GM21825 (cell line): ENCODE measurements at regions not wholly inside any gene's neighbourhood (a gene's known extent, or its start where the extent isn't known, plus 50 kb on each side); places are given as distances from the start of the nearest gene placed in this dataset.
"Not testable (repeated sequence)": the region's sequence is repeated elsewhere in the genome, so short reads cannot be mapped to it uniquely, and the experiment has no call there.

Experiments used
- ATAC-seq: cut with Tn5 transposase; IDR thresholded peaks from one replicate; pipeline ENCODE4 v1.9.1; 2021; ENCODE audit warnings: mild to moderate bottlenecking, moderate library complexity; ENCODE audit not compliant: unreplicated experiment

DNA sequence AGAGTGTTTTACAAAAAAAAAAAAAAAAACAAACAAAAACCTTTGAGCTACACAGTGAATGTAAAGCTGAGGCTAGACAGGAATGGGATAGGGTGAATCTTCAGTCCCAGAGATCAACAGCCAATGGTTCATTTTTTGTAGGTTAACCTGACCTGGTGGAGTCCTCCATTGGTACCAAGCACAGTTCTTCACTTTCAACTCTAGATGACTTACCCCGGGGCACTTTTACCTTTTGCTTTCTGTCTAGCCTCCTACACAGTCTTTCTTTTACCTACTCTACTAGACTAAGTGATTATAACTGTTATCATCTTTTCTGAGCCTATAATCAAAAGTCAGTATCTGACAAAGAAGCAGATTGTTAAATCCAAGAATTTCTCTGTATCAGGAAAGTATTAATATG, 50.9 kb downstream of the ANXA2R start:
- no peak for ATAC-seq

- no peak for ATAC-seq
These were observed 51.6 kb downstream of the ANXA2R start for GRCh38 chr5:42988568-42988967.

GRCh38 chr5:42985129-42986037, 54.7 kb downstream of the ANXA2R start:
- ATAC-seq, result no peak

DNA sequence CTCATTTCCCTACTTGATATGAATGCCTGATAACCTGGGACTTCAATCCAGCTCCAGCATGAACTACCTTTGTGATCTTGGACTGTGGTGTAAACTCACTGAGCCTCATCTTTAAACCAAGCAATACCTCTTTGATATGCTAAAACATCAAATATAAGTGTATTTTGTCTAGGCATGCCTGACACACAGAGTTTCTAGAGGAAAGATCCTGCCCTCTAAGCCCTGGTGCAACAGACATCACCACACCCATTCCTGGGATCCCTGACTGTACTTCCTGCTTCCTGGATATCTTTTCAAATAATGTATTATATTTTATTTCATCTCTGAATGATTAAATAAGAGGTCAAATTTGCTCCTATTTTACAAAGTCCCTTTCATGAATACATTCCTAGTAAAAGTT, 55.8 kb downstream of the ANXA2R start:
- no peak for ATAC-seq

DNA sequence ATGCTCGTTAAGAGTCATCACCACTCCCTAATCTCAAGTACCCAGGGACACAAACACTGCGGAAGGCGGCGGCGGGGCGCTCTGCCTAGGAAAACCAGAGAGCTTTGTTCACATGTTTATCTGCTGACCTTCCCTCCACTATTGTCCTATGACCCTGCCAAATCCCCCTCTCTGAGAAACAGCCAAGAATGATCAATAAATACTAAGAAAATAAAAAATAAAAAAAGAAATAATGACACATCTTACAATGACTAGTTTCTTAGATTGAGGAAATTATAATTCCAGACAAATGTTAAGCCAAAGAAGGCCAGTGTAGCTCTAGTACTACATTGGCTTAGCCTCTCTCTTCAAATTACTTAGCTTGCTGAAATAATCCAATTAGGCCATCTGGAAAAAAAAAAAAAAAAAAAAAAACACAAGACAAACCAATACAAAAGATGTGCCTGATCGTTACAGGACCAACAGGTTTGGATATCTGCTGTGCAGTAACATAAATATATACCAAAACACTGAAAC, 58.0 kb downstream of the ANXA2R start:
- no peak for ATAC-seq

- ATAC-seq, result not testable (repeated sequence)
These were observed 58.6 kb downstream of the ANXA2R start for GRCh38 chr5:42981417-42982106.

GRCh38 chr5:42981015-42981414, 59.1 kb downstream of the ANXA2R start:
- ATAC-seq, result not testable (repeated sequence)

- not testable (repeated sequence) for ATAC-seq
These were observed 59.7 kb downstream of the ANXA2R start for GRCh38 chr5:42980391-42980790.

GRCh38 chr5:42979242-42979641, 60.9 kb downstream of the ANXA2R start:
- not testable (repeated sequence) for ATAC-seq

DNA sequence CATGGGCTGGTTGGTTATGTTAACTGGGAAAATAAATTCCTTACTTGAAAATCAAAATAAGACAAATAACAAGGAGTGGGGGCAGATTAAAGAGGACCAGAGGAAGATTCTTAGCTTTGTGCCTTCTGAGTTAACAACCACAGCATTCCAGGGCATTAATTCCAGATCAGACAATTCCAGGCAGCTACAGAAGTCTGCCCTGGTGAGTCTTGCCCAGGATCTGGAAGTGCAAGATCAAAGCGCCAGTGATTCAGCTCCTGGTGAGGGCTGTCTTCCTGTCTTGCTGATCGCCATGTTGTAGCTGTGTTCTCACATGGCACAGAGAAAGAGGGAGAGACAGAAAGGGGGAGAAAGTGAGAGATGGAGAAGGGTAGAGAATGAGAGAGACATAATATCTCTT, 65.6 kb downstream of the ANXA2R start:
- no peak for ATAC-seq

- no peak for ATAC-seq
These were observed 69.2 kb downstream of the ANXA2R start for GRCh38 chr5:42970636-42971559.

DNA sequence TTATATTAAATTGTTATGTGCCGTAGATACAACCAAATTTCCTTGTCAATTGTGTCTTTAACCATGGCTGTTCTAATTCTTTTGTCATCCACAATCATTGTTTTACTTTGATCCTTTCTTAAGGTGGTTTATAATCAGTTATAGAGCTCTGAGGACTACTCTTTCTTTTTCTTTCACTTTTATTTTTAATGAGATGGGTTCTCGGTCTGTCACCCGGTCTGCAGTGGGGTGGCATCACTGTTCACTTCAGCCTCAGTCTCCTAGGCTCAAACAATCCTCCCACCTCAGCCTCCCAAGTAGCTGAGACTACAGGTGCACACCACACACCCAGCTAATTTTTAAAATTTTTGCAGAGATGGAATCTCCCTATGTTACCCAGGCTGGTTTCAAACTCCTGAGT, 74.2 kb downstream of the ANXA2R start:
- no peak for ATAC-seq

GRCh38 chr5:42963412-42963811, 76.7 kb downstream of the ANXA2R start:
- ATAC-seq, result no peak

DNA sequence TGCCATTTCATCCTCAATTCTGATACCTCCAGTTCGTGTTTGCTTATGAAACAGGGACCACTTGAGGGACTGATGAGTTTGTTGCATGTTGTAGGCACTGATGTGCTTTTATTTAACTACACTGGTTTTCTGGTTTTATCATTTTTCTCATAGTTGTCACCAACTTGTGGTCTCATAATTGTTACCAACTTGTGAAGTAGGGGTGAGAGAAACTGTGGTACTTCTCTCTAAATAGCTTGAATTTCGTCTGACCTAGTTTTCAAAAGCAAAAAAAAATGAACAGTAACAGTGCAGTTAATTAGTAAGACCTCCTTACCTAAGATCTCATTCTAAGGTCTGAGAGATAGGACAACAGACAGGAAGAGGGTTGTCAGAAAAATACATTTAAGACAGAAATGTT, 78.0 kb downstream of the ANXA2R start:
- no peak for ATAC-seq

- no peak for ATAC-seq
These were observed 79.6 kb downstream of the ANXA2R start for GRCh38 chr5:42960506-42960905.

GRCh38 chr5:42956551-42956950, 83.6 kb downstream of the ANXA2R start:
- no peak for ATAC-seq

DNA sequence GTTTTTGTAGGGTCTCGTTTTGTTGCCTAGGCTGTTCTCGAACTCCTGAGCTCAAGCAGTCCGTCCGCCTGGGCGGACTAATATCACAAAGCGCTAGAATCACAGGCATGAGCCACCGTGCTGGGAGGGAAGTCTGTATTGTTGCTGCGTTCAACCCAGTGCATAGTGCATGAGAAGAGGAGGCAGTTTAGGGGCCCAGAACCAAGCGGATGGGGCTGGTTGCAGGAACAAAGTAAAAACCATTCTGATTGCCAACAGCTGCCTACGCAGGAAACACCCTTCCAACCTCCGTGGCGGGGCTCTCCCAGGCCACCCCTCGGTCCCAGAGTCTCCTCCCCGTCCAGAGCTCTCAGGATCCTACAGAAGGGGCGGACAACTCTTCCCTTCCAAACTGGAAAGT, 87.1 kb downstream of the ANXA2R start:
- ATAC-seq, result no peak

GRCh38 chr5:42952578-42952974, 87.5 kb downstream of the ANXA2R start:
- ATAC-seq, result no peak

DNA sequence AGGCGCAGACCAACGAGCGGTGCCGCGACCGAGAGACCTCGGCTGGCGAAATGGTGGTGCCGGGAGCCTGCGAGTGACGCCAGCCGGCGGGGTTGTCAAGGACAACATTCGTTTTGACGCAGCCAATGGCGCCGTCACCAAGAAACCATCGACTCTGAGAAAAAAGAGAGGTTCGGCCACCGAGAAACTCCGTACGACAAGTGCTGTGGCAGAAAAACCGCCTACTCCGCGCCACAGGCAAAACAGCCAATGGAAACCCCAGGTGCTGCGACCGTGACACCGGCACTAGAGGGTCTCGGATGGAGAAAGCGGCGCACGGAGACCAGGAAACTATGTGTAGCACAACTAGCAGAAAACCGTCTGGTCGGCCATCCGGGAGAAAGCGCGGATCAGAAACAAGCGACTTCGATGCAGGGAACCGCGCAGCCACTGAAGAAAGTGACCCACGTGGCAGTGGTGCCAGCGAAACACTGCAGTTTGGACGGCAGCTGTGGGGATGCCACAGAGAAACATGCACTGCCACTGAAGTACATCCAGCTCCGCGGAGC, 88.8 kb downstream of the ANXA2R start:
- peak; percentile 30 for ATAC-seq

- ATAC-seq, result peak; percentile 34
These were observed 89.4 kb downstream of the ANXA2R start for GRCh38 chr5:42950456-42951292.
